ENCODE measurements at regions not wholly inside any gene's neighbourhood (a gene's known extent, or its start where the extent isn't known, plus 50 kb on each side); places are given as distances from the start of the nearest gene placed in this dataset.

DNA sequence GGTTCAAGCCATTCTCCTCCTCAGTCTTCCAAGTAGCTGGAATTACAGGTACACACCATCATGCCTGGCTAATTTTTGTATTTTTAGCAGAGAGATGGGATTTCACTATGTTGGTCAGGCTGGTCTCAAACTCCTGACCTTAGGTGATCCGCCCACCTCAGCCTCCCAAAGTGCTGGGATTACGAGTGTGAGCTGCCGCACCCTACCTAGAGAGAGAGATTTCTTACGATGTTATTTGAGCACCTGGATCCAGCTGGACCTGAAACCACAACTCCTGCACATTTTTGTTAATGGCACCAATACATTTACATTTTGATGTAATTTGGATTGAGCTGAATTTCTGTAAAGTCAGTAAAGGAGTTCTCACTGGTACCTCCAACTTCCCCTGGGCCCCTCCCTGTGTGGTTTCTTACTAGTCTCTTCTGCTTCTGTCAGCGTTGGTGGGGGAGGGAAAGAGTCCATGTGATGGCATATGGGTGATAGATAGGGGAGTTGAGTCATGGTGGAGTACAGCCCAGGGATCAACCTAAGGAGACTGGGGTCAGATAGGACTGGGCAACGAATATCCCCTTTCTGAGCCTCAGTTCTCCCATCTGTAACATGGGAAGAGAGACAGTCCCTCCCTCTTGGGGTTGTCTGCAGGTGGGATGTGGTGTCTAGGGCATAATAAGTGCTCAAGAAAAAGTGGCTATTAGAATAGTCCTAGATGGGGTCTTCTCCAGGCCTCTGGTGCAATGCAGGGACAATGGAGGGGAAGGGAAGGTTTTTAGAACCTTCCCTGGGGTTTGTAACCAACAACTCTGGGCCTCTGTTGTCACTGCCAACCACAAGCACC is 83.3 kb upstream of the MED13L start:
- ATAC-seq (no peak), DNase-seq (ENCODE audit: low spot score) (no peak), FAIRE-seq (no peak)
- in situ Hi-C loops (cut with HindIII; ENCODE audit: extremely low pct_ligation_motif_present, low pct_unique_long_range_greater_than_20kb) = no loop called here
- CTCF ChIA-PET (ENCODE audit: low intra/inter-chr PET ratio, low total read pairs) = no interaction called here
- Histone ChIP-seq H3K79me2 (ENCODE audit: insufficient read depth, low read length) (no peaks in the 10 kb centered on the region), H4K20me1 (ENCODE audit: insufficient read depth, low read length) (no peaks in the 10 kb centered on the region), H3K4me2 (ENCODE audit: low read depth, low read length) (no peak overlapping the region), H3K27me3 (ENCODE audit: control insufficient read depth in 1 of 2, insufficient read depth in 2 of 2, low read length in 2 of 2) (no peaks in the 10 kb centered on the region), H3K36me3 (replicated peaks in 1 of 2; ENCODE audit: control insufficient read depth in 1 of 2, insufficient read depth in 2 of 2, low read length in 2 of 2) (no peaks in the 10 kb centered on the region), H3K9ac (ENCODE audit: insufficient read depth, low read depth, low read length) (no peak overlapping the region), H3K4me1 (ENCODE audit: insufficient read depth, low read length) (peaks cover 25% of the 10 kb centered on the region), H3K4me3 (replicated peaks in 1 of 3; ENCODE audit: insufficient read depth in 1 of 3, low read depth in 2 of 3, low read length in 3 of 3) (no peak overlapping the region), H2AFZ (ENCODE audit: low read length) (no peak overlapping the region), H3K27ac (ENCODE audit: extremely low read length, insufficient read depth, low read length) (no peak overlapping the region), H3K9me3 (ENCODE audit: low read length) (no peaks in the 10 kb centered on the region)
- 61% methylated on average over 6 of the region's 6 CpGs for WGBS (ENCODE audit: low lambda C conversion rate)
- intact Hi-C loops (cut with micrococcal nuclease; ENCODE audit: unreplicated experiment) = no loop called here
- POLR2A ChIA-PET = no interaction called here
- TF ChIP-seq ZNF30 (CRISPR knock-in tag; IDR thresholded peaks at IDR 0.05) (no peak), ZNF781 (CRISPR knock-in tag; IDR thresholded peaks at IDR 0.05; ENCODE audit: borderline replicate concordance, not compliant biosample characterization) (no peak), ZNF629 (CRISPR knock-in tag; conservative IDR thresholded peaks at IDR 0.05) (peak; percentile 31; the same call in 1 of the 2 replicates), ZNF329 (CRISPR knock-in tag; IDR thresholded peaks at IDR 0.05; ENCODE audit: low read depth) (peak; percentile 98), SRY (CRISPR knock-in tag; IDR thresholded peaks at IDR 0.05) (no peak)
- BruUV-seq (replicated peaks) = no TSS peak

DNA sequence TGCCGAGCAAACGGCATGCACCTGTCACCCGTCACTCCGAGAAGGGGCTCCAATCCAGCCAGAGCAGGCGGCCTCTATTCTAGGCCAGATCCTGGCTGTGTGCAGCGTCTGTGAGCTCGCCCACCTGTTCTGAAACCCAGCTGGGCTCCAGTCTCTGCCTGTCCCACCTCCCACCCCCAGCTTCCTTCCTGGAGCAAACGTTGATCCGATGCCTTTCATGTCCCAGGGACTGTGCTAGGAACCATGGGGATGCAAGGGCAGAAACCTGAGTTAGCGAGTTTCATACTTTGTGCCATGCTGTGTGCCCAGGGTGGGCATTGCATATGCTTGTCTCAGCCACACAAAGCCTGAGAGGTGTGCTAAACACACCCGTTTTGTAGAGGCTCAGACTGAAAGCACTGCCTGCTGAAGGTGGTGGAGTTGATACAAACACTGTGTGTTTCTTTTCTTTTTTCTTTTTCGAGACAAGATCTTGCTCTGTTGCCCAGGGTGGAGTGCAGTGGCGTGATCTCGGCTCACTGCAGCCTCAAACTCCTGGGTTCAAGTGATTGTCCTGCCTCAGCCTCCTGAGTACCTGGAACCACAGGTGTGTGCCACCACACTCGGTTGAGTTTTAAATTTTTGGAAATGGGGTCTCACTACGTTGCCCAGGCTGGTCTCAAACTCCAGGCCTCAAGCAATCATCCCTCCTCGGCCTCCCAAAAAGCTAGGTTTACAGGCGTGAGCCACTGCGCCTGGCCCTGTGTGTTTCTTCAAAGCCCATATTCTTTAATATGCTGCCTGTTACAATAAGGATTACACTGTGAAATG is 84.1 kb upstream of the MED13L start:
- POLR2A ChIA-PET = no interaction called here
- WGBS (ENCODE audit: low lambda C conversion rate) = 32% methylated on average over 12 of the region's 19 CpGs
- H3K4me3 ChIP-seq (replicated peaks in 1 of 3; ENCODE audit: insufficient read depth in 1 of 3, low read depth in 2 of 3, low read length in 3 of 3) = no peak overlapping the region

More for the DNA sequence above, 84.1 kb upstream of the MED13L start:
- no peak overlapping the region for H3K9ac ChIP-seq (ENCODE audit: insufficient read depth, low read depth, low read length)
- no peak for ATAC-seq
- CTCF ChIA-PET (ENCODE audit: low intra/inter-chr PET ratio, low total read pairs) = no interaction called here
- no TSS peak for BruUV-seq (replicated peaks)
- no peaks in the 10 kb centered on the region for H4K20me1 ChIP-seq (ENCODE audit: insufficient read depth, low read length)
- in situ Hi-C loops (cut with HindIII; ENCODE audit: extremely low pct_ligation_motif_present, low pct_unique_long_range_greater_than_20kb) (no loop called here), intact Hi-C loops (cut with micrococcal nuclease; ENCODE audit: unreplicated experiment) (no loop called here)
- H3K9me3 ChIP-seq (ENCODE audit: low read length) = no peaks in the 10 kb centered on the region
- no peak for FAIRE-seq
- H3K79me2 ChIP-seq (ENCODE audit: insufficient read depth, low read length) = no peaks in the 10 kb centered on the region
- no peak for DNase-seq (ENCODE audit: low spot score)
- peaks cover 31% of the 10 kb centered on the region for H3K4me1 ChIP-seq (ENCODE audit: insufficient read depth, low read length)
- H3K27me3 ChIP-seq (ENCODE audit: control insufficient read depth in 1 of 2, insufficient read depth in 2 of 2, low read length in 2 of 2) = no peaks in the 10 kb centered on the region
- H3K36me3 ChIP-seq (replicated peaks in 1 of 2; ENCODE audit: control insufficient read depth in 1 of 2, insufficient read depth in 2 of 2, low read length in 2 of 2) = no peaks in the 10 kb centered on the region
- H3K27ac ChIP-seq (ENCODE audit: extremely low read length, insufficient read depth, low read length) = no peak overlapping the region
- peak overlapping the region; percentile 51; the same call in 1 of the 2 replicates for H3K4me2 ChIP-seq (ENCODE audit: low read depth, low read length)
- TF ChIP-seq ZNF121 (CRISPR knock-in tag; IDR thresholded peaks at IDR 0.05) = 0 out of 2 replicates have a peak, but pooled peaks have one; percentile 39
- no peak for TF ChIP-seq ZNF589 (CRISPR knock-in tag; conservative IDR thresholded peaks at IDR 0.05)
- no peak for TF ChIP-seq IKZF1 (IDR thresholded peaks at IDR 0.05)
- TF ChIP-seq, protein P1, sequence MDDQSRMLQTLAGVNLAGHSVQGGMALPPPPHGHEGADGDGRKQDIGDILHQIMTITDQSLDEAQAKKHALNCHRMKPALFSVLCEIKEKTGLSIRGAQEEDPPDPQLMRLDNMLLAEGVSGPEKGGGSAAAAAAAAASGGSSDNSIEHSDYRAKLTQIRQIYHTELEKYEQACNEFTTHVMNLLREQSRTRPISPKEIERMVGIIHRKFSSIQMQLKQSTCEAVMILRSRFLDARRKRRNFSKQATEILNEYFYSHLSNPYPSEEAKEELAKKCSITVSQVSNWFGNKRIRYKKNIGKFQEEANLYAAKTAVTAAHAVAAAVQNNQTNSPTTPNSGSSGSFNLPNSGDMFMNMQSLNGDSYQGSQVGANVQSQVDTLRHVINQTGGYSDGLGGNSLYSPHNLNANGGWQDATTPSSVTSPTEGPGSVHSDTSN (CRISPR knock-in tag; IDR thresholded peaks at IDR 0.05; ENCODE audit: borderline replicate concordance) = no peak
- no peak for TF ChIP-seq FOXK1 (CRISPR knock-in tag; IDR thresholded peaks at IDR 0.05; ENCODE audit: borderline replicate concordance, low read depth)
- no peak for TF ChIP-seq ZNF678 (CRISPR knock-in tag; IDR thresholded peaks at IDR 0.05)
- no peak for TF ChIP-seq ZNF782 (CRISPR knock-in tag; IDR thresholded peaks at IDR 0.05; ENCODE audit: borderline replicate concordance)
- H2AFZ ChIP-seq (ENCODE audit: low read length) = no peak overlapping the region
